PC-3 (cell line): ENCODE measurements at regions not wholly inside any gene's neighbourhood (a gene's known extent, or its start where the extent isn't known, plus 50 kb on each side); places are given as distances from the start of the nearest gene placed in this dataset.

Experiments used
- ATAC-seq: fragments of 200-7000 bp; cut with Tn5 transposase; 2 replicates; pipeline ENCODE4 v1.9.1; 2020; ENCODE audit warnings: mild to moderate bottlenecking, moderate library complexity
- BruUV-seq: library from RNA; stranded (reverse); fragments of 400-500 nt; replicated peaks from 2 replicates; lab custom pipeline; 2021; lab: Mats Ljungman, UMichigan
- CTCF ChIA-PET: fragments of 300-600 bp; sonication (Branson Sonifier 250); formaldehyde crosslinking; loops from one replicate; lab custom pipeline; 2022; ENCODE audit warnings: antibody characterized with exemption; lab: Charles Lee
- POLR2A ChIA-PET: fragments of 300-600 bp; sonication (Branson Sonifier 250); formaldehyde crosslinking; loops from one replicate; lab custom pipeline; 2022; ENCODE audit warnings: antibody characterized with exemption; ENCODE audit not compliant: unreplicated experiment; lab: Charles Lee
- DNase-seq: peaks from one replicate; pipeline ENCODE4 v3.0.0-alpha.2; 2015
- H2AFZ ChIP-seq: fragments of 300-600 bp; sonication (generic); 2 replicates; pipeline ENCODE4 v1.6.0; 2016; ENCODE audit warnings: antibody characterized with exemption, low read length
- H3F3A ChIP-seq: fragments of 300-600 bp; sonication (generic); one replicate; pipeline ENCODE4 v1.6.0; 2017; ENCODE audit warnings: antibody characterized with exemption, low read length, control low read depth, mild to moderate bottlenecking; ENCODE audit not compliant: unreplicated experiment
- H3K27ac ChIP-seq: fragments of 300-600 bp; sonication (generic); 2 replicates; pipeline ENCODE4 v1.5.1; 2016; ENCODE audit warnings: mild to moderate bottlenecking, low read length
- H3K27me3 ChIP-seq: fragments of 300-600 bp; sonication (generic); 2 replicates; pipeline ENCODE4 v1.6.1; 2016; ENCODE audit warnings: low read length, mixed read lengths
- H3K36me3 ChIP-seq: fragments of 300-600 bp; sonication (generic); 2 replicates; pipeline ENCODE4 v1.6.1; 2016; ENCODE audit warnings: low read depth, mixed run types, low read length, mixed read lengths
- H3K4me1 ChIP-seq: fragments of 300-600 bp; sonication (generic); 2 replicates; pipeline ENCODE4 v1.5.1; 2016; ENCODE audit warnings: low read length; ENCODE audit not compliant: insufficient read depth
- H3K4me2 ChIP-seq: fragments of 300-600 bp; sonication (generic); 2 replicates; pipeline ENCODE4 v1.6.0; 2016; ENCODE audit warnings: low read length
- H3K4me3 ChIP-seq: fragments of 300-600 bp; sonication (generic); 2 replicates; pipeline ENCODE4 v1.5.1; 2016; ENCODE audit warnings: mild to moderate bottlenecking, low read length, mixed read lengths
- H3K79me2 ChIP-seq: fragments of 300-600 bp; sonication (generic); 2 replicates; pipeline ENCODE4 v1.6.1; 2017; ENCODE audit warnings: low read length, mixed read lengths
- H3K9ac ChIP-seq: fragments of 300-600 bp; sonication (generic); 2 replicates; pipeline ENCODE4 v1.6.0; 2016; ENCODE audit warnings: mild to moderate bottlenecking, low read length
- H3K9me2 ChIP-seq: fragments of 300-600 bp; sonication (generic); replicated peaks from 2 replicates; pipeline ENCODE4 v1.6.1; 2016; ENCODE audit warnings: mixed run types, low read length, mixed read lengths
- H3K9me3 ChIP-seq: fragments of 300-600 bp; sonication (generic); 2 replicates; pipeline ENCODE4 v1.6.1; 2016; ENCODE audit warnings: low read length, mixed read lengths
- H4K20me1 ChIP-seq: fragments of 300-600 bp; sonication (generic); 2 replicates; pipeline ENCODE4 v1.6.1; 2016; ENCODE audit warnings: low read length, mixed read lengths
- EZH2 ChIP-seq: fragments of 300-600 bp; sonication (generic); IDR thresholded peaks from one replicate; pipeline ENCODE4 v1.6.1; 2017; ENCODE audit warnings: antibody characterized with exemption, mild to moderate bottlenecking, low read length; ENCODE audit not compliant: unreplicated experiment
- EZH2phosphoT487 ChIP-seq: fragments of 300-600 bp; sonication (generic); IDR thresholded peaks from 2 replicates; pipeline ENCODE4 v1.6.1; 2018; ENCODE audit warnings: mild to moderate bottlenecking, antibody characterized with exemption, low read length, borderline replicate concordance
- intact Hi-C: fragments of 100-400 bp; cut with micrococcal nuclease; formaldehyde crosslinking; loops from 2 replicates; pipeline ENCODE4 v1.9.0; 2023
- TF ChIP-seq, protein P1 (sequence below): fragments of 300-600 bp; sonication (generic); conservative IDR thresholded peaks from 2 replicates; pipeline ENCODE4 v1.5.1; 2017; ENCODE audit warnings: antibody characterized with exemption, low read depth, mild to moderate bottlenecking, low read length

DNA sequence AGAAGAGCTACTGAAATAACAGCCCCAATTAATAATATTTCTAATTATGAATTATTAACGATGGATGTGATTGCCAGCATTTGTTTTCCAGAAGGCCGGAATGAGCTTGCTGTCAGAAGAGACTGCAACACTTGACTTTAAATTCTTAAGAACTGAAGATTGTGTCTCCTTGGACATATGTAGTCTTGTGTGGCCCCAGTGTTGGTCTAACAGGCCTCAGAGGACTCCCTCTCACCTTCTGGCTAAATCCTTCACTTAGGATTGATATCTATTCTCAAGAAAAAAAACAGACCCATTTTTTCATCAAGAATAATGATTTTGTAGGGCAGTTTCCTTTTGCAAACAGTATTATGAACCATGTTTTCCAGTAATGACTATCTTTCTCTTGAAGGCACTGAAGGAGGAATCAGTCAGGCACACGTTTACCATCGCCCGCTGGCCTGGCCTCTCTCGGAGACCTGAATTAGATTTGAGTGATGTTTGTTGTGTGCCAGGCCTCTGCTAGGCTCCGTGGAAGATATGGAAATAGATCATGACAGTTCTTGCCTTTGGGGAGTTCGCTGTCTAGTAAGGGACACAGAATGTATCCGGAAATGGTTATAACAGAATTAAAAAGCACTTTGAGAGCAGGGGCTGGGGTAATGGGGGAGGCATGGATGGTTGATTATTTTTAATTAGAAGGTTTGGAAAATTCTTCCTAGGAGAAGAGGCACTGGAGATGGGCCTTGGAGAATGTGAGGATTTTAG is 258.0 kb downstream of the MYCN start:
- Histone ChIP-seq H3K36me3 (no peaks in the 10 kb centered on the region), H2AFZ (no peak overlapping the region), H3K79me2 (no peaks in the 10 kb centered on the region), H3K4me3 (no peak overlapping the region), H3K4me2 (no peak overlapping the region), H3K9me3 (0 out of 2 replicates have a peak, but pooled peaks cover 5% of the 10 kb centered on the region), H4K20me1 (no peaks in the 10 kb centered on the region), H3F3A (no peaks in the 10 kb centered on the region), H3K9me2 (no peaks in the 10 kb centered on the region), H3K27me3 (no peaks in the 10 kb centered on the region), H3K9ac (no peak overlapping the region), H3K4me1 (no peaks in the 10 kb centered on the region), H3K27ac (no peak overlapping the region)
- BruUV-seq, result no TSS peak
- ATAC-seq (no peak), DNase-seq (no peak)
- CTCF ChIA-PET, result no interaction called here
- TF ChIP-seq, protein P1, sequence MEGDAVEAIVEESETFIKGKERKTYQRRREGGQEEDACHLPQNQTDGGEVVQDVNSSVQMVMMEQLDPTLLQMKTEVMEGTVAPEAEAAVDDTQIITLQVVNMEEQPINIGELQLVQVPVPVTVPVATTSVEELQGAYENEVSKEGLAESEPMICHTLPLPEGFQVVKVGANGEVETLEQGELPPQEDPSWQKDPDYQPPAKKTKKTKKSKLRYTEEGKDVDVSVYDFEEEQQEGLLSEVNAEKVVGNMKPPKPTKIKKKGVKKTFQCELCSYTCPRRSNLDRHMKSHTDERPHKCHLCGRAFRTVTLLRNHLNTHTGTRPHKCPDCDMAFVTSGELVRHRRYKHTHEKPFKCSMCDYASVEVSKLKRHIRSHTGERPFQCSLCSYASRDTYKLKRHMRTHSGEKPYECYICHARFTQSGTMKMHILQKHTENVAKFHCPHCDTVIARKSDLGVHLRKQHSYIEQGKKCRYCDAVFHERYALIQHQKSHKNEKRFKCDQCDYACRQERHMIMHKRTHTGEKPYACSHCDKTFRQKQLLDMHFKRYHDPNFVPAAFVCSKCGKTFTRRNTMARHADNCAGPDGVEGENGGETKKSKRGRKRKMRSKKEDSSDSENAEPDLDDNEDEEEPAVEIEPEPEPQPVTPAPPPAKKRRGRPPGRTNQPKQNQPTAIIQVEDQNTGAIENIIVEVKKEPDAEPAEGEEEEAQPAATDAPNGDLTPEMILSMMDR, result no peak
- no peak for TF ChIP-seq EZH2phosphoT487
- TF ChIP-seq EZH2, result no peak
- POLR2A ChIA-PET, result no interaction called here
- intact Hi-C loops, result no loop called here

DNA sequence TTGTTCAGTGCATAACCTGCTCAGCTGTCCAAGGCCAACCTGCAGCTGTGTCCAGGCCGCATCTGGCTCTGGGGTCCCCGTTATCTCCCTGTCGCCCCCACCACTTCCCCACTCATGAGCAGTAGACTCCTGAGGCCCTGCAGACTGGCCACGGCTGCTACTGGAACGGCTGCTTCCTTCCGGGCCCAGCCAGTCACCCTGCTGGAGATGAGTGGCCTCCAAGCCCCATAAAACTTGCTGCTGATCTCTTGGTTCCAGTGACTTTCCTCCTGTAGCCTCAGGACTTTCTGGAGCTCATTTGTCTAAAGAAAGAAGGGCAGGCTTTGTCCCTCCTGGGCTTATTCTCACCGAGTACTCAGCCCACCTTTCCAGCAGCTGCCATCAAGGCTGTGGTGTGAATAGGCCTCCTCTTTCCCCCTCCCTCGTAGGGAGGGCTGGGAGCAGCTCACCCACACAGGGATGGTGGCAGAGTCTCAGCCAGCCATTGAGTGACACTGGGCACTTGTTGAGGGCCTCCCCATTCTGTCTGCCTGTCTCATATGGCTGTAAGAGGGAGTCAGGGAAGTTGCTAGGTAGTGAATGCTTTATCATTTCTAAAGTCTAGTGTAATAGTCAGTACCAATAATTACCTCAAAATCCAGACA is 257.3 kb downstream of the MYCN start:
- Histone ChIP-seq H3K9me3 (0 out of 2 replicates have a peak, but pooled peaks cover 5% of the 10 kb centered on the region), H4K20me1 (no peaks in the 10 kb centered on the region), H3K4me1 (no peaks in the 10 kb centered on the region), H3K9ac (no peak overlapping the region), H3K27ac (no peak overlapping the region), H3F3A (no peaks in the 10 kb centered on the region), H2AFZ (no peak overlapping the region), H3K36me3 (no peaks in the 10 kb centered on the region), H3K9me2 (no peaks in the 10 kb centered on the region), H3K79me2 (no peaks in the 10 kb centered on the region), H3K4me3 (no peak overlapping the region), H3K27me3 (no peaks in the 10 kb centered on the region), H3K4me2 (no peak overlapping the region)
- TF ChIP-seq EZH2 (no peak), EZH2phosphoT487 (no peak)
- TF ChIP-seq, protein P1, result no peak
- BruUV-seq, result no TSS peak
- POLR2A ChIA-PET, result no interaction called here
- intact Hi-C loops, result no loop called here
- DNase-seq, result no peak
- CTCF ChIA-PET, result no interaction called here
- ATAC-seq, result no peak
